H1 (cell line): ENCODE measurements at regions not wholly inside any gene's neighbourhood (a gene's known extent, or its start where the extent isn't known, plus 50 kb on each side); places are given as distances from the start of the nearest gene placed in this dataset.

Source experiments
- CTCF ChIA-PET: fragments of 300-600 bp; sonication (Branson Sonifier 250); formaldehyde crosslinking; loops from one replicate; lab custom pipeline; 2021; ENCODE audit not compliant: partially characterized antibody; lab: Charles Lee
- POLR2A ChIA-PET: fragments of 300-600 bp; sonication (Branson Sonifier 250); formaldehyde crosslinking; loops from one replicate; lab custom pipeline; 2021; ENCODE audit warnings: inconsistent platforms; ENCODE audit not compliant: partially characterized antibody; lab: Charles Lee
- DNase-seq, 2 experiments: peaks; one replicate each; pipeline versions ENCODE4 v3.0.0 to v3.0.0-alpha.2; 2010 to 2022; ENCODE audit warnings: low spot score in 2 of 2, low read depth in 1 of 2, mixed read lengths in 1 of 2
- FAIRE-seq: peaks from 2 replicates; lab custom pipeline; 2011; peaks lifted over from hg19 to GRCh38; lab: Jason Lieb, UNC
- H2AFZ ChIP-seq: 2 replicates; pipeline ENCODE4 v1.8.1; 2012; ENCODE audit warnings: low read length, inconsistent platforms
- H2AK5ac ChIP-seq: 2 replicates; pipeline ENCODE4 v1.6.1; 2013; ENCODE audit warnings: low read depth, low read length
- H2BK120ac ChIP-seq: replicated peaks from 2 replicates; pipeline ENCODE3; 2013; ENCODE audit warnings: low read depth, low read length, inconsistent platforms
- H2BK12ac ChIP-seq: 2 replicates; pipeline ENCODE4 v1.6.1; 2013; ENCODE audit warnings: low read depth, low read length
- H2BK15ac ChIP-seq: 2 replicates; pipeline ENCODE4 v1.6.1; 2013; ENCODE audit warnings: low read length
- H2BK20ac ChIP-seq: 2 replicates; pipeline ENCODE4 v1.6.1; 2013; ENCODE audit warnings: low read length
- H2BK5ac ChIP-seq: 2 replicates; pipeline ENCODE4 v1.6.1; 2013; ENCODE audit warnings: low read depth, low read length
- H3K14ac ChIP-seq: 2 replicates; pipeline ENCODE4 v1.6.1; 2013; ENCODE audit warnings: inconsistent platforms; ENCODE audit not compliant: insufficient read length
- H3K18ac ChIP-seq: 2 replicates; pipeline ENCODE4 v1.6.1; 2013; ENCODE audit warnings: low read length; ENCODE audit errors: extremely low read depth
- H3K23ac ChIP-seq: 2 replicates; pipeline ENCODE4 v1.6.1; 2013; ENCODE audit warnings: inconsistent platforms; ENCODE audit not compliant: insufficient read length
- H3K23me2 ChIP-seq: 2 replicates; pipeline ENCODE4 v1.6.1; 2013; ENCODE audit warnings: low read depth, low read length
- H3K27ac ChIP-seq: 2 replicates; pipeline ENCODE4 v1.6.1; 2011; ENCODE audit warnings: low read depth, low read length, inconsistent platforms
- H3K27me3 ChIP-seq, 4 experiments: replicated peaks in 1 of 4; 1 replicate in 1 of 4; 2 replicates in 3 of 4; pipeline versions ENCODE4 v1.6.1 to v1.8.1; 2011 to 2013; ENCODE audit warnings: low read length in 3 of 4, mild to moderate bottlenecking in 3 of 4, inconsistent platforms in 2 of 4, mixed read lengths in 2 of 4, moderate library complexity in 1 of 4; ENCODE audit not compliant: control insufficient read depth in 3 of 4, insufficient read depth in 3 of 4; ENCODE audit errors: extremely low read depth in 1 of 4
- H3K36me3 ChIP-seq, 4 experiments: 2 replicates each; pipeline versions ENCODE4 v1.6.1 to v1.8.1; 2011 to 2013; ENCODE audit warnings: mild to moderate bottlenecking in 4 of 4, low read length in 3 of 4, moderate library complexity in 2 of 4, control low read depth in 1 of 4, inconsistent platforms in 1 of 4; ENCODE audit not compliant: insufficient read depth in 4 of 4, control insufficient read depth in 2 of 4
- H3K4ac ChIP-seq: replicated peaks from 2 replicates; pipeline ENCODE3; 2013; ENCODE audit warnings: low read length, low read depth, mixed read lengths, inconsistent platforms; ENCODE audit not compliant: insufficient read length
- H3K4me1 ChIP-seq, 4 experiments: replicated peaks in 1 of 4; 1 replicate in 1 of 4; 2 replicates in 3 of 4; pipeline versions ENCODE4 v1.6.1 to v1.8.1; 2011 to 2013; ENCODE audit warnings: low read length in 3 of 4, inconsistent platforms in 2 of 4, mixed read lengths in 1 of 4; ENCODE audit not compliant: insufficient read depth in 4 of 4, control insufficient read depth in 3 of 4
- H3K4me2 ChIP-seq, 2 experiments: 2 replicates each; pipeline versions ENCODE4 v1.6.1 to v1.8.1; 2011 to 2013; ENCODE audit warnings: low read depth in 2 of 2, low read length in 2 of 2, control low read depth in 1 of 2, inconsistent platforms in 1 of 2, mild to moderate bottlenecking in 1 of 2; ENCODE audit not compliant: insufficient read depth in 1 of 2
- H3K4me3 ChIP-seq, 4 experiments: fragments of 200-600, 300-600 bp in 1 of 4; sonication (generic), shearing (Covaris generic), sonication (Bioruptor Twin) in 1 of 4; 2 replicates each; pipeline versions ENCODE4 v1.5.1 to v1.8.1; 2011 to 2016; ENCODE audit warnings: low read length in 4 of 4, low read depth in 3 of 4, control low read depth in 2 of 4, inconsistent platforms in 2 of 4, mild to moderate bottlenecking in 2 of 4, mixed read lengths in 1 of 4, moderate library complexity in 1 of 4; ENCODE audit not compliant: insufficient read depth in 2 of 4; ENCODE audit errors: extremely low read depth in 1 of 4
- H3K56ac ChIP-seq: replicated peaks from 2 replicates; pipeline ENCODE3; 2013; ENCODE audit warnings: low read depth, mild to moderate bottlenecking, mixed read lengths, low read length, inconsistent platforms; ENCODE audit not compliant: insufficient read length
- H3K79me1 ChIP-seq: 2 replicates; pipeline ENCODE4 v1.6.1; 2013; ENCODE audit warnings: low read depth, low read length, control low read depth
- H3K79me2 ChIP-seq, 2 experiments: 2 replicates each; pipeline versions ENCODE4 v1.6.1 to v1.8.1; 2012 to 2013; ENCODE audit warnings: low read length in 2 of 2, mild to moderate bottlenecking in 2 of 2, inconsistent platforms in 1 of 2; ENCODE audit not compliant: insufficient read depth in 2 of 2, control insufficient read depth in 1 of 2
- H3K9ac ChIP-seq, 4 experiments: replicated peaks in 1 of 4; 1 replicate in 1 of 4; 2 replicates in 3 of 4; pipeline versions ENCODE4 v1.6.1 to v1.8.1; 2011 to 2013; ENCODE audit warnings: low read depth in 3 of 4, low read length in 3 of 4, control low read depth in 2 of 4, mild to moderate bottlenecking in 2 of 4, moderate library complexity in 2 of 4, inconsistent platforms in 1 of 4; ENCODE audit errors: extremely low read depth in 1 of 4
- H3K9me3 ChIP-seq, 2 experiments: 2 replicates each; pipeline versions ENCODE4 v1.6.1 to v1.8.1; 2012 to 2013; ENCODE audit warnings: mild to moderate bottlenecking in 2 of 2, moderate library complexity in 2 of 2, control low read depth in 1 of 2, inconsistent platforms in 1 of 2, low read depth in 1 of 2, low read length in 1 of 2, mixed read lengths in 1 of 2; ENCODE audit not compliant: insufficient read depth in 2 of 2
- H4K20me1 ChIP-seq, 2 experiments: replicated peaks in 1 of 2; 2 replicates each; pipeline versions ENCODE3 to v1.8.1; 2011 to 2013; ENCODE audit warnings: inconsistent platforms in 2 of 2, low read length in 2 of 2, mild to moderate bottlenecking in 1 of 2; ENCODE audit not compliant: insufficient read depth in 2 of 2, control insufficient read depth in 1 of 2
- H4K5ac ChIP-seq: 2 replicates; pipeline ENCODE4 v1.6.1; 2013; ENCODE audit warnings: low read length, low read depth, mixed read lengths, inconsistent platforms; ENCODE audit not compliant: insufficient read length
- H4K8ac ChIP-seq: 2 replicates; pipeline ENCODE4 v1.8.0; 2013; ENCODE audit warnings: mild to moderate bottlenecking, moderate library complexity, low read length, inconsistent platforms; ENCODE audit not compliant: insufficient read depth; ENCODE audit errors: extremely low read depth
- H4K91ac ChIP-seq: replicated peaks from 2 replicates; pipeline ENCODE3; 2013; ENCODE audit warnings: low read length, mixed read lengths, inconsistent platforms; ENCODE audit not compliant: insufficient read length
- WGBS, 2 experiments: shearing (Covaris generic) in 1 of 2; methylation state at CpG; one replicate each; pipeline versions ENCODE4 v1.1.6 to v1.1.7; 2013 to 2015; ENCODE audit warnings: low lambda C conversion rate in 2 of 2, mixed read lengths in 2 of 2, inconsistent platforms in 1 of 2, low coverage in 1 of 2, missing lambda C conversion rate in 1 of 2; ENCODE audit not compliant: insufficient replicate concordance in 2 of 2, insufficient coverage in 1 of 2, insufficient read length in 1 of 2; ENCODE audit errors: extremely low coverage in 1 of 2, missing lambda C conversion rate in 1 of 2; 5-methylcytosine and 5-hydroxymethylcytosine counted together

DNA sequence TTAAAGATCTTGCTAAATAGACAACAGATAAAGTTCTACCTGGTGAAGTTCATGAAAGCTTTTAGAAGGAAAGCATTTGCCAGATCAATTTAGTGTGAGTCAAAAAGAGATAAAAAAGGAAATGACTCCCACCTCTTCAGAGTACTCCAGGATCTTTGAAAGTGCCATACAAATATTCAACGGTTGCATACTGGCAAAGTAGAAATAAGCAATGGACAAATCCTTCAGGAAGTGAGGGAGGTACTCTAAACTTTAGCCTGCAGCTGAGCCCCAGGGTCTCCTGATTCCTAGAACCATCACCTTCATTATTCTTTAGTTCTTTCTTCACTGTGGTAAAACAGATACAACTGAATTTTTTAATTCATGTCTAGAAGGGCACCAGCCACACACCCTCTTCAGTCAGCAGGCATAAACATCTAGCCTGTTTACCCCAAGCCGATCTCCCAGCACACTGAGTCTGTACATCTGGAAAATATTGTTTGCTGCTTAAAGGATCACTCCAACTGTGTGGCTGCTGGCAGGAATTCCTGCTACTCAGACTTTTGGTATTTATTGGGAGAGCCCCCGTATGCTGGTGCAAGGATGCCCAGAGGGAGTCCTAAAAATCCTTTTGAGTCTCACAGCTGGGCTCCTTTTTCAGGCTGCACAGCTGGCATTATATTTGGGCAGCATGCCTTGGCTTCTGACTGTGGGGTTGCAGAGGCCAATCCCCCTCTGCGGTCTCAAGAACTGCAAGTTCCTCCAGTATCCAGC lies 72.3 kb upstream of the SESTD1 start:
- Histone ChIP-seq H3K27ac (no peak overlapping the region), H3K4ac (no peak overlapping the region), H4K8ac (no peak overlapping the region), H3K4me3 (peak overlapping the region in 1 of 4 experiments; percentile 26; a peak in 1 of 8 replicates), H3K14ac (no peak overlapping the region), H3K27me3 (no peaks in the 10 kb centered on the region), H3K18ac (no peak overlapping the region), H3K56ac (no peak overlapping the region), H3K23ac (no peak overlapping the region), H4K20me1 (no peaks in the 10 kb centered on the region), H3K79me1 (no peaks in the 10 kb centered on the region), H3K4me2 (peak overlapping the region in 1 of 2 experiments; percentile 11; a peak in 2 of 4 replicates), H4K5ac (no peak overlapping the region), H4K91ac (no peak overlapping the region), H3K9ac (no peak overlapping the region), H2BK15ac (no peak overlapping the region), H3K4me1 (peaks cover 0 to 11% (median under 1%) of the 10 kb centered on the region in 4 experiments; a peak in 4 of 7 replicates), H3K23me2 (no peaks in the 10 kb centered on the region), H3K79me2 (no peaks in the 10 kb centered on the region), H2BK20ac (no peak overlapping the region), H2AFZ (no peak overlapping the region), H3K36me3 (no peaks in the 10 kb centered on the region), H2BK12ac (no peak overlapping the region), H2AK5ac (no peak overlapping the region), H2BK120ac (no peak overlapping the region), H3K9me3 (no peaks in the 10 kb centered on the region), H2BK5ac (no peak overlapping the region)
- POLR2A ChIA-PET, result no interaction called here
- DNase-seq, result peak in 1 of 2 experiments; percentile 15
- no peak for FAIRE-seq
- 52% methylated on average over 4 of the region's 4 CpGs; no CpG with 5 or more reads in 1 of the 2 experiments for WGBS, 2 experiments
- CTCF ChIA-PET, result interaction anchor here (0.5 to 2.1 kb wide), 4 partner anchors 81 to 118 kb away, joined by 3 to 8 read pairs (median 3); no protein-coding TSS in a partner anchor
